GM10266 (cell line): ENCODE measurements at regions not wholly inside any gene's neighbourhood (a gene's known extent, or its start where the extent isn't known, plus 50 kb on each side); places are given as distances from the start of the nearest gene placed in this dataset.
"Not testable (repeated sequence)": the region's sequence is repeated elsewhere in the genome, so short reads cannot be mapped to it uniquely, and the experiment has no call there.

Source experiments
- DNase-seq: peaks from one replicate; pipeline ENCODE4 v3.0.0; 2012; ENCODE audit errors: extremely low spot score
- CTCF ChIP-seq: IDR thresholded peaks from 2 replicates; pipeline ENCODE4 v1.5.1; 2012; ENCODE audit warnings: mild to moderate bottlenecking, low read depth; ENCODE audit not compliant: control insufficient read depth, insufficient read depth; ENCODE audit errors: missing control alignments

GRCh38 chr6:81049425-81050042 lies 702.9 kb downstream of the TENT5A start:
- TF ChIP-seq CTCF = no peak
- DNase-seq = no peak

GRCh38 chr6:81031416-81031815 lies 721.1 kb downstream of the TENT5A start:
- DNase-seq = no peak
- TF ChIP-seq CTCF = no peak

GRCh38 chr6:81026041-81026553 lies 726.4 kb downstream of the TENT5A start:
- DNase-seq = no peak
- no peak for TF ChIP-seq CTCF

GRCh38 chr6:81023709-81024108 lies 728.8 kb downstream of the TENT5A start:
- no peak for TF ChIP-seq CTCF
- DNase-seq = no peak

- no peak for DNase-seq
- TF ChIP-seq CTCF = no peak
Observed at GRCh38 chr6:81023007-81023582, 729.4 kb downstream of the TENT5A start.

GRCh38 chr6:81017586-81017985 lies 734.9 kb downstream of the TENT5A start:
- not testable (repeated sequence) for DNase-seq

- DNase-seq = no peak
- no peak for TF ChIP-seq CTCF
Observed at GRCh38 chr6:81003894-81004293, 748.6 kb downstream of the TENT5A start.
